Astrocyte (in vitro differentiated cells and primary cell): ENCODE measurements at regions not wholly inside any gene's neighbourhood (a gene's known extent, or its start where the extent isn't known, plus 50 kb on each side); places are given as distances from the start of the nearest gene placed in this dataset.

Experiments used
- DNase-seq: peaks from one replicate; pipeline ENCODE4 v3.0.0-alpha.2; 2010; ENCODE audit warnings: low read depth
- FAIRE-seq: peaks from 2 replicates; lab custom pipeline; 2011; peaks lifted over from hg19 to GRCh38; lab: Jason Lieb, UNC
- H2AFZ ChIP-seq: 2 replicates; pipeline ENCODE4 v1.6.0; 2012; ENCODE audit warnings: low read depth, low read length, inconsistent platforms
- H3K27ac ChIP-seq: 2 replicates; pipeline ENCODE4 v1.5.1; 2011; ENCODE audit warnings: low read depth, low read length, inconsistent platforms
- H3K27me3 ChIP-seq: 2 replicates; pipeline ENCODE4 v1.6.0; 2011; ENCODE audit warnings: low read length, inconsistent platforms; ENCODE audit not compliant: insufficient read depth
- H3K36me3 ChIP-seq: 2 replicates; pipeline ENCODE4 v1.5.1; 2011; ENCODE audit warnings: low read length, inconsistent platforms; ENCODE audit not compliant: insufficient read depth
- H3K4me1 ChIP-seq: 2 replicates; pipeline ENCODE4 v1.5.1; 2011; ENCODE audit warnings: low read length, inconsistent platforms; ENCODE audit not compliant: insufficient read depth
- H3K4me2 ChIP-seq: 2 replicates; pipeline ENCODE4 v1.6.0; 2012; ENCODE audit warnings: low read length, inconsistent platforms
- H3K4me3 ChIP-seq: 2 replicates; pipeline ENCODE4 v1.5.1; 2011; ENCODE audit warnings: low read depth, mild to moderate bottlenecking, low read length, inconsistent platforms; ENCODE audit not compliant: insufficient read depth
- H3K79me2 ChIP-seq: 2 replicates; pipeline ENCODE4 v1.6.0; 2012; ENCODE audit warnings: mild to moderate bottlenecking, low read length, inconsistent platforms; ENCODE audit not compliant: insufficient read depth
- H3K9ac ChIP-seq: 2 replicates; pipeline ENCODE4 v1.6.0; 2012; ENCODE audit warnings: mild to moderate bottlenecking, low read length, inconsistent platforms
- H3K9me3 ChIP-seq: 2 replicates; pipeline ENCODE4 v1.5.1; 2012; ENCODE audit warnings: low read depth, mild to moderate bottlenecking, low read length, inconsistent platforms; ENCODE audit not compliant: insufficient read depth
- H4K20me1 ChIP-seq: 2 replicates; pipeline ENCODE4 v1.6.0; 2012; ENCODE audit warnings: low read length, inconsistent platforms; ENCODE audit not compliant: insufficient read depth
- H3K27ac Mint-ChIP-seq: one replicate; pipeline ENCODE4 v1.8.0; 2021; ENCODE audit warnings: mild to moderate bottlenecking, mixed read lengths; ENCODE audit not compliant: unreplicated experiment
- H3K27me3 Mint-ChIP-seq: one replicate; pipeline ENCODE4 v1.8.0; 2021; ENCODE audit warnings: low read depth, mixed read lengths; ENCODE audit not compliant: unreplicated experiment
- H3K36me3 Mint-ChIP-seq: one replicate; pipeline ENCODE4 v1.8.0; 2021; ENCODE audit warnings: low read depth, mixed read lengths; ENCODE audit not compliant: unreplicated experiment
- H3K4me1 Mint-ChIP-seq: one replicate; pipeline ENCODE4 v1.8.0; 2021; ENCODE audit warnings: low read depth, mixed read lengths; ENCODE audit not compliant: unreplicated experiment
- H3K4me3 Mint-ChIP-seq: one replicate; pipeline ENCODE4 v1.8.0; 2021; ENCODE audit warnings: mild to moderate bottlenecking, moderate library complexity, mixed read lengths; ENCODE audit not compliant: unreplicated experiment
- H3K9me3 Mint-ChIP-seq: one replicate; pipeline ENCODE4 v1.8.0; 2021; ENCODE audit warnings: mild to moderate bottlenecking, mixed read lengths; ENCODE audit not compliant: unreplicated experiment
- EZH2 ChIP-seq: IDR thresholded peaks from 2 replicates; pipeline ENCODE4 v1.6.1; 2012; ENCODE audit warnings: mild to moderate bottlenecking, low read length, inconsistent platforms; ENCODE audit not compliant: insufficient read depth
- TF ChIP-seq, protein P1 (sequence below): IDR thresholded peaks from 2 replicates; pipeline ENCODE4 v1.5.1; 2011; ENCODE audit warnings: low read depth, mild to moderate bottlenecking, inconsistent platforms, low read length, moderate library complexity; ENCODE audit not compliant: insufficient read depth

DNA sequence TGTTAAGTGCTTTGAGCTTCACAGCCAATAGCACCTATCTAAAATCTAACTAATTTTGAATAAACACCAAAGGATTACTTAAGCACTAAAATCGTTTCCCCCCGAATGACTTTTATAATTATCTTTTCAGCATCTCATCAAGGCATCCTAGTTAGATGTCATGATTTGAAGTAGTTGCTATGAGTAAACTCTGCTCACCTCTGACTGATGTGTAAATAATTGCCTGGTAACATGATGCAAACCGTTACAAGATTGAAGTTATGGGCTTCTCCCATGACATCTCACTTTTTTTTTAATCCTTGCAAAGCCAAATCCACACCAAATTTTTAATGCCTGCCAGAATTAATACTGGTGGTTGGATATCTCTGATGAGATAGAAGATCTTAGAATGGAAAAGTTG, 377.1 kb downstream of the PRDM5 start:
- H3K27me3 Mint-ChIP-seq, result no peaks in the 10 kb centered on the region
- H3K79me2 ChIP-seq, result no peaks in the 10 kb centered on the region
- H3K27ac Mint-ChIP-seq, result no peak overlapping the region
- no peaks in the 10 kb centered on the region for H3K36me3 Mint-ChIP-seq
- H2AFZ ChIP-seq, result no peak overlapping the region
- H3K9me3 ChIP-seq, result no peaks in the 10 kb centered on the region
- no peak overlapping the region for H3K4me3 ChIP-seq
- no peak overlapping the region for H3K27ac ChIP-seq
- DNase-seq, result no peak
- H3K36me3 ChIP-seq, result no peaks in the 10 kb centered on the region
- no peaks in the 10 kb centered on the region for H3K27me3 ChIP-seq
- H3K4me1 Mint-ChIP-seq, result no peaks in the 10 kb centered on the region
- TF ChIP-seq, protein P1, sequence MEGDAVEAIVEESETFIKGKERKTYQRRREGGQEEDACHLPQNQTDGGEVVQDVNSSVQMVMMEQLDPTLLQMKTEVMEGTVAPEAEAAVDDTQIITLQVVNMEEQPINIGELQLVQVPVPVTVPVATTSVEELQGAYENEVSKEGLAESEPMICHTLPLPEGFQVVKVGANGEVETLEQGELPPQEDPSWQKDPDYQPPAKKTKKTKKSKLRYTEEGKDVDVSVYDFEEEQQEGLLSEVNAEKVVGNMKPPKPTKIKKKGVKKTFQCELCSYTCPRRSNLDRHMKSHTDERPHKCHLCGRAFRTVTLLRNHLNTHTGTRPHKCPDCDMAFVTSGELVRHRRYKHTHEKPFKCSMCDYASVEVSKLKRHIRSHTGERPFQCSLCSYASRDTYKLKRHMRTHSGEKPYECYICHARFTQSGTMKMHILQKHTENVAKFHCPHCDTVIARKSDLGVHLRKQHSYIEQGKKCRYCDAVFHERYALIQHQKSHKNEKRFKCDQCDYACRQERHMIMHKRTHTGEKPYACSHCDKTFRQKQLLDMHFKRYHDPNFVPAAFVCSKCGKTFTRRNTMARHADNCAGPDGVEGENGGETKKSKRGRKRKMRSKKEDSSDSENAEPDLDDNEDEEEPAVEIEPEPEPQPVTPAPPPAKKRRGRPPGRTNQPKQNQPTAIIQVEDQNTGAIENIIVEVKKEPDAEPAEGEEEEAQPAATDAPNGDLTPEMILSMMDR, result no peak
- TF ChIP-seq EZH2, result no peak
- H3K4me1 ChIP-seq, result no peaks in the 10 kb centered on the region
- no peak for FAIRE-seq
- H3K4me2 ChIP-seq, result no peak overlapping the region
- peaks cover 2% of the 10 kb centered on the region for H3K9me3 Mint-ChIP-seq
- H3K4me3 Mint-ChIP-seq, result no peak overlapping the region
- no peaks in the 10 kb centered on the region for H4K20me1 ChIP-seq
- H3K9ac ChIP-seq, result no peak overlapping the region

DNA sequence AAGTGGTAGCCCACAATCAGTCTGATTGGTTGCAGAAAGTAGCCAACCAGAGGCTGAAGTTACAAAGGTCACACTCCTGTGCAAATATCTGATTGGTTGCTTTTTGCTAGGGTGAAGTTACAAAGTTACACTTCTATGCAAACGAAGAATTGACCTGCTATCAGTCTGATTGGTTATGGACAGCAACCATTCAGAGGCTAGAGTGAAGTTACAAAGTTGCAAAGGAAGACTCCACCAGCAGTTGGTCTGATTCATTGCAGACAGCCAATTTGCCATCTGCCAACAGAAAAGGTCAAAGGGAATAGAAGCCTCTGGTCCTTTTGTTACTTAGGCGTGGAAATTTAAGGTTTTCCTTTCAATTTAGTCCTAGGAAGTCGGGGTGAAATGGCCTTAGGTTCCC, 377.7 kb downstream of the PRDM5 start:
- no peaks in the 10 kb centered on the region for H3K27me3 Mint-ChIP-seq
- H3K27me3 ChIP-seq, result no peaks in the 10 kb centered on the region
- H3K27ac Mint-ChIP-seq, result no peak overlapping the region
- H3K79me2 ChIP-seq, result no peaks in the 10 kb centered on the region
- H3K36me3 Mint-ChIP-seq, result no peaks in the 10 kb centered on the region
- H3K9ac ChIP-seq, result no peak overlapping the region
- H3K4me3 ChIP-seq, result no peak overlapping the region
- H2AFZ ChIP-seq, result no peak overlapping the region
- no peak overlapping the region for H3K4me2 ChIP-seq
- no peak overlapping the region for H3K27ac ChIP-seq
- DNase-seq (no peak), FAIRE-seq (no peak)
- no peak overlapping the region for H3K4me3 Mint-ChIP-seq
- no peaks in the 10 kb centered on the region for H3K4me1 Mint-ChIP-seq
- H3K9me3 Mint-ChIP-seq, result no peaks in the 10 kb centered on the region
- no peaks in the 10 kb centered on the region for H3K9me3 ChIP-seq
- TF ChIP-seq, protein P1, result no peak
- no peak for TF ChIP-seq EZH2
- no peaks in the 10 kb centered on the region for H3K4me1 ChIP-seq
- H3K36me3 ChIP-seq, result no peaks in the 10 kb centered on the region
- H4K20me1 ChIP-seq, result no peaks in the 10 kb centered on the region

DNA sequence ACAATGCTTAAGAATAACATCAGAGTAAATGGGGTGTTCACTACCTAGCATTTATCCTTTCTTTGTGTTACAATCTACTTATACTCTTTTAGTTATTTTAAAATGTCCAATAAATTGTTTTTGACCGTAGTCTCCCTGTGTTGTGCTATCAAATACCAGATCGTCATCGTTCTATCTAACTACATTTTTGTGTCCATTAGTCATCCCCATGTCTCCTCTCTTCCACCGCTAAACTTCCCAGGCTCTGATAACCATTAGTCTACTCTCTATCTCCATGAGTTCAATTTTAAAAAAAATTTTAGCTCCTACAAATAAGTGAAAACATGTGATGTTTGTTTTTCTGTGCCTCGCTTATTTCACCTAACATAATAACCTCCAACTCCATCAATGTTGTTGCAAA, 381.9 kb downstream of the PRDM5 start:
- Mint-ChIP-seq H3K9me3 (peaks cover 2% of the 10 kb centered on the region), H3K27me3 (no peaks in the 10 kb centered on the region), H3K4me1 (no peaks in the 10 kb centered on the region), H3K36me3 (no peaks in the 10 kb centered on the region), H3K27ac (no peak overlapping the region), H3K4me3 (no peak overlapping the region)
- Histone ChIP-seq H3K4me2 (no peak overlapping the region), H2AFZ (no peak overlapping the region), H3K9ac (no peak overlapping the region), H3K79me2 (no peaks in the 10 kb centered on the region), H3K27me3 (no peaks in the 10 kb centered on the region), H3K36me3 (no peaks in the 10 kb centered on the region), H3K9me3 (no peaks in the 10 kb centered on the region), H3K4me1 (no peaks in the 10 kb centered on the region), H3K4me3 (no peak overlapping the region), H3K27ac (no peak overlapping the region), H4K20me1 (no peaks in the 10 kb centered on the region)
- DNase-seq (no peak), FAIRE-seq (no peak)
- TF ChIP-seq EZH2, result no peak
- TF ChIP-seq, protein P1, result no peak
